Thyroid gland (tissue), 4 donors: ENCODE measurements at regions not wholly inside any gene's neighbourhood (a gene's known extent, or its start where the extent isn't known, plus 50 kb on each side); places are given as distances from the start of the nearest gene placed in this dataset.

Source experiments
- DNase-seq, 2 donors: peaks; one replicate each; pipeline ENCODE4 v3.0.0-alpha.2; 2019
- H3K27ac ChIP-seq, 3 donors: fragments of 200-600 bp; sonication (generic); 1 replicate in 2 of 3; 2 replicates in 1 of 3; pipeline ENCODE4 v1.5.1; 2016 to 2019; ENCODE audit warnings: mild to moderate bottlenecking in 1 of 3, moderate library complexity in 1 of 3
- H3K27me3 ChIP-seq: fragments of 200-600 bp; sonication (generic); one replicate; pipeline ENCODE4 v1.5.1; 2019
- H3K36me3 ChIP-seq, 2 donors: fragments of 200-600 bp; sonication (generic); one replicate each; pipeline ENCODE4 v1.5.1; 2016 to 2019
- H3K4me1 ChIP-seq, 2 donors: fragments of 200-600 bp; sonication (generic); one replicate each; pipeline ENCODE4 v1.5.1; 2017 to 2019
- H3K4me3 ChIP-seq, 3 donors: fragments of 200-600 bp; sonication (generic); replicated peaks in 1 of 3; 1 replicate in 2 of 3; 2 replicates in 1 of 3; pipeline ENCODE4 v1.5.1; 2016; ENCODE audit warnings: mild to moderate bottlenecking in 1 of 3
- H3K9me3 ChIP-seq: fragments of 200-600 bp; sonication (generic); one replicate; pipeline ENCODE4 v1.5.1; 2017
- CTCF ChIP-seq, 6 experiments: fragments of 200-600 bp in 3 of 6; fragments of 450-650 bp in 3 of 6; sonication (generic) in 3 of 6; IDR thresholded peaks; one replicate each; pipeline ENCODE4 v1.5.1; 2016 to 2019; ENCODE audit warnings: antibody characterized with exemption in 6 of 6, mild to moderate bottlenecking in 2 of 6, inconsistent platforms in 1 of 6, moderate library complexity in 1 of 6
- POLR2A ChIP-seq, 2 donors: fragments of 450-650 bp; IDR thresholded peaks; one replicate each; pipeline ENCODE4 v1.6.1; 2017; ENCODE audit warnings: antibody characterized with exemption in 2 of 2, mild to moderate bottlenecking in 2 of 2, moderate library complexity in 1 of 2
- WGBS, 2 donors: methylation state at CpG; one replicate each; pipeline ENCODE4 v1.1.5; 2017; 5-methylcytosine and 5-hydroxymethylcytosine counted together
- intact Hi-C: fragments of 100-400 bp; cut with DNase I; formaldehyde crosslinking; loops from one replicate; pipeline ENCODE4 v1.15.1; 2023

GRCh38 chr12:17975763-17976162, 114.2 kb downstream of the RERGL start:
- H3K4me1 ChIP-seq, result no peaks in the 10 kb centered on the region
- no peak for DNase-seq
- no peaks in the 10 kb centered on the region for H3K9me3 ChIP-seq
- no peak overlapping the region for H3K4me3 ChIP-seq
- TF ChIP-seq CTCF (IDR thresholded peaks at IDR 0.05) (no peak), POLR2A (IDR thresholded peaks at IDR 0.05) (no peak)
- 73 to 76% methylated on average over 1 of the region's 1 CpG for WGBS, 2 donors
- H3K27ac ChIP-seq, result no peak overlapping the region
- no peaks in the 10 kb centered on the region for H3K36me3 ChIP-seq
- intact Hi-C loops, result no loop called here
- no peaks in the 10 kb centered on the region for H3K27me3 ChIP-seq

- intact Hi-C loops, result no loop called here
- no peak for DNase-seq
- Histone ChIP-seq H3K4me3 (no peak overlapping the region), H3K27ac (no peak overlapping the region), H3K27me3 (no peaks in the 10 kb centered on the region), H3K36me3 (no peaks in the 10 kb centered on the region), H3K9me3 (no peaks in the 10 kb centered on the region), H3K4me1 (no peaks in the 10 kb centered on the region)
- TF ChIP-seq POLR2A (IDR thresholded peaks at IDR 0.05) (no peak), CTCF (IDR thresholded peaks at IDR 0.05) (no peak)
- 94 to 95% methylated on average over 2 of the region's 2 CpGs for WGBS, 2 donors
Measured at GRCh38 chr12:17975239-17975638, 114.8 kb downstream of the RERGL start.

GRCh38 chr12:17971850-17972249, 118.1 kb downstream of the RERGL start:
- intact Hi-C loops, result no loop called here
- WGBS, 2 donors, result 89 to 95% methylated on average over 1 of the region's 1 CpG
- Histone ChIP-seq H3K27ac (no peak overlapping the region), H3K4me1 (no peaks in the 10 kb centered on the region), H3K4me3 (no peak overlapping the region), H3K9me3 (no peaks in the 10 kb centered on the region), H3K36me3 (no peaks in the 10 kb centered on the region), H3K27me3 (no peaks in the 10 kb centered on the region)
- TF ChIP-seq POLR2A (IDR thresholded peaks at IDR 0.05) (no peak), CTCF (IDR thresholded peaks at IDR 0.05) (no peak)
- DNase-seq, result no peak

GRCh38 chr12:17954788-17955187, 135.2 kb downstream of the RERGL start:
- no peak overlapping the region for H3K4me3 ChIP-seq
- intact Hi-C loops, result no loop called here

GRCh38 chr12:17950898-17951297, 139.1 kb downstream of the RERGL start:
- H3K27me3 ChIP-seq, result no peaks in the 10 kb centered on the region
- DNase-seq, result no peak
- TF ChIP-seq POLR2A (IDR thresholded peaks at IDR 0.05) (no peak), CTCF (IDR thresholded peaks at IDR 0.05) (no peak)
- no peaks in the 10 kb centered on the region for H3K4me1 ChIP-seq
- WGBS, 2 donors, result 63 to 74% methylated on average over 2 of the region's 2 CpGs
- H3K36me3 ChIP-seq, result no peaks in the 10 kb centered on the region
- H3K27ac ChIP-seq, result no peak overlapping the region
- H3K9me3 ChIP-seq, result no peaks in the 10 kb centered on the region
- intact Hi-C loops, result no loop called here
- H3K4me3 ChIP-seq, result no peak overlapping the region

More at GRCh38 chr12:17954788-17955187, 135.2 kb downstream of the RERGL start:
- Histone ChIP-seq H3K36me3 (no peaks in the 10 kb centered on the region), H3K9me3 (no peaks in the 10 kb centered on the region), H3K27ac (no peak overlapping the region), H3K27me3 (no peaks in the 10 kb centered on the region), H3K4me1 (no peaks in the 10 kb centered on the region)
- 69% methylated on average over 3 of the region's 3 CpGs for WGBS, 2 donors
- no peak for DNase-seq
- TF ChIP-seq CTCF (IDR thresholded peaks at IDR 0.05) (no peak), POLR2A (IDR thresholded peaks at IDR 0.05) (no peak)
